ENCODE measurements at regions not wholly inside any gene's neighbourhood (a gene's known extent, or its start where the extent isn't known, plus 50 kb on each side); places are given as distances from the start of the nearest gene placed in this dataset.
"Not testable (repeated sequence)": the region's sequence is repeated elsewhere in the genome, so short reads cannot be mapped to it uniquely, and the experiment has no call there.

DNA sequence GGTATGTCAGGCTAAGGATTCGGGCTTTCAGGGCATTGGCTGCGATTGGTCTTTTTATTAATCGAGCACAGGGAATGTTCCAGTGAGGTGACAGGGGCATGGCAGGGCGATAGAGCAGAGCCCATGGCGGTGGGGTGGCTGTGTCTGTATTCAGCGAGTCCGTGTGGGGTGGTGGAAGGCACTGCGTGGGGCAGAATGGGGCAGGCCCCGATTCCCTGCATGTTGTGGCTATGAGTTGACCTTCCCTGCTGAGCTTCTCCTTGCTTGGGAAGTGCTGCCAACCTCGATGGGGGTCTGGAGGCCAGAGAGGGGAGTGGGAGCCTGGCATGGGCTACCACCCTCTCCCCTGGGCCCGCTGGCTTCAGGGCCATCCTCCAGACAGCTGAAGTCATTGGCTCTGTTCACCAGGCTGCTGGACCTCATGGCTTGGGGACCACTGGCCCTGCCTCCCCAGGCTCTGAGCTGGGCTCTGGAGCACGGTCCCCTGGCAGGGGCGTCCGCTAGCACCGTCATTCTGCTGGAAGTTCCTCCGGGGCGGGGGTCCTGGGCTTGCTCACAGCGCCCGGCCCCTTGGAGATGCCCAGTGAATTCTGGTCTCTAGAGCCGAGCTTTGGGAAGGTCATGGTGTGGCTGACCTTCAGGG lies 92.1 kb downstream of the NPIPB11 start:
- Histone ChIP-seq H3K4me2 (no peak overlapping the region), H3K9me3 (no peaks in the 10 kb centered on the region), H3K27ac (no peak overlapping the region), H3K27me3 (no peaks in the 10 kb centered on the region), H3K9ac (no peak overlapping the region), H4K20me1 (no peaks in the 10 kb centered on the region), H3K4me1 (peaks cover 15% of the 10 kb centered on the region), H3K36me3 (no peaks in the 10 kb centered on the region), H3K4me3 (no peak overlapping the region)
- TF ChIP-seq Cebpa-rat (IDR thresholded peaks at IDR 0.05), result no peak

DNA sequence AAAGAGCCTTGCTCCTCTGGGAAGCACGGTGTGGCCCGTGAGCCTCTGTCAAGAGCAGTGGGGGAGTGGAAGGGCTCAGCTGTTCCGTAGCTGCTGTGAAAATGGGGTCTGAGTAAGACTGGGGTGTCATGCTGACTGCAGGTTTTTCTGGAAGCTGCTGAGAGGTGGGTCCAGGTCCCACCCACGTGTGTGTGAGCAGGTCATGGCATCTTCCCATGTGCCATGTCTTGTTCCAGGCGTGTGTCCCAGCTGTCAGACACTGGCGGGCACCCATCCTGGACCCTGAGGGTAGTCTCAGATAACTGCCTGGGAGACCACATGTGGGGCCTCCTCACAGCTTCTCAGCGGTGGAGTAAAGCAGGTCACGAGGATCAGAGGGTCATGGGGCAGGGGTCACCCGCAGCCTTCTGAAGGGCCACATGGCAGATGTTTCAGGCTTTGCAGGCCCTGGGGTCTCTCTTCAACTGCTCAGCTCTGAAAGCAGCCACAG lies 92.9 kb downstream of the NPIPB11 start:
- no peaks in the 10 kb centered on the region for H3K36me3 ChIP-seq
- H3K27ac ChIP-seq, result no peak overlapping the region
- H3K4me3 ChIP-seq, result no peak overlapping the region
- TF ChIP-seq Cebpa-rat (IDR thresholded peaks at IDR 0.05), result no peak
- H3K27me3 ChIP-seq, result no peaks in the 10 kb centered on the region
- no peak overlapping the region for H3K9ac ChIP-seq
- H3K4me1 ChIP-seq, result peaks cover 7% of the 10 kb centered on the region
- no peak overlapping the region for H3K4me2 ChIP-seq
- no peaks in the 10 kb centered on the region for H3K9me3 ChIP-seq
- H4K20me1 ChIP-seq, result no peaks in the 10 kb centered on the region

DNA sequence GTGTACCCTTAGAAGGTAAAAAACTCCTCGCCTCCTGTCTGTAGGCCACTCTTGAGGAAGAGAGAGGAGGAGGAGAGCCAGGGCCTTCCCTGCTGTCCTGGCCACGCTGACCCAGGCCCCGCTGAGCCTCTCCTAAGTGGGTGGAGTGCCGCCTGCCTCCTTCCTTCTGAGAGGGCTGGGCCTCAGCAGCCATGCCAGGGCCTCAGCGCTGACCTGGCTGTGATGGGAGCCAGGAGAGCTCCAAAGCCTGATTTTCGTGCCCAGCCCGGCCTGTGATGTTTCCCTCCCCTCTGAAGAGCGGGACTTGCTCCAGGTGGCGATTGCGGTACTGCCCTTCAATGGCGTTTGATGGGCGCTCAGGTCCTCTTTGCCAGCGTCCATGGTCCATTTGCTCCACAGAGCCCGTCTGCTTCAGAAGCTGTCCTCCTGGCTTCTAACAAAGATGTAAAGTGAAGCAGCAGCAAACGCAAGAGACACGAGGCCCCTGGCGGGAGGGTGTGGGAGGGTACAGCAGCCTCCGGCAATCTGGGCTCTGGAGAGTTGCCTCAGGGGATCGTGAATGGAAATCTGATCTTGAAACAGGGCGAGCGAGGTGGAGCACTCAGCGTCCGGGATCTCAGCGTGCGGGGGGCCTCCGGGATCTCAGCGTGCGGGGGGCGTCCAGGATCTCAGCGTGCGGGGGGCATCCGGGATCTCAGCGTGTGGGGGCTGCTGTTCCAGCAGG lies 93.5 kb downstream of the NPIPB11 start:
- Histone ChIP-seq H3K4me2 (no peak overlapping the region), H4K20me1 (no peaks in the 10 kb centered on the region), H3K27ac (no peak overlapping the region), H3K4me3 (no peak overlapping the region), H3K36me3 (no peaks in the 10 kb centered on the region), H3K9me3 (no peaks in the 10 kb centered on the region), H3K27me3 (no peaks in the 10 kb centered on the region), H3K9ac (no peak overlapping the region), H3K4me1 (peaks cover 1% of the 10 kb centered on the region)
- TF ChIP-seq Cebpa-rat (IDR thresholded peaks at IDR 0.05), result no peak

DNA sequence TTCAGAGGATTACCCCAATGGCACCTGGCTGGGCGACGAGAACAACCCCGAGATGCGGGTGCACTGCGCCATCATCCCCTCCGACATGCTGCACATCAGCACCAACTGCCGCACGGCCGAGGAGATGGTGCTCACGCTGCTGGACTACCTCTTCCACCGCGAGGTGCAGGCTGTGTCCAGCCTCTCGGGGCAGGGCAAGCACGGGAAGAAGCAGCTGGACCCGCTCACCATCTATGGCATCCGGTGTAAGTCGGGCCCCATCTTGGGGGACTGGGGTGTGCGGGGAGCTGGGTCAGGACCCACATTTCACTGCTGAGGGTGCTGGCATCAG lies 94.2 kb downstream of the NPIPB11 start:
- not testable (repeated sequence) for H3K4me1 ChIP-seq, H4K20me1 ChIP-seq, H3K27me3 ChIP-seq, H3K36me3 ChIP-seq, H3K9ac ChIP-seq, H3K4me3 ChIP-seq, H3K4me2 ChIP-seq, H3K9me3 ChIP-seq, H3K27ac ChIP-seq

DNA sequence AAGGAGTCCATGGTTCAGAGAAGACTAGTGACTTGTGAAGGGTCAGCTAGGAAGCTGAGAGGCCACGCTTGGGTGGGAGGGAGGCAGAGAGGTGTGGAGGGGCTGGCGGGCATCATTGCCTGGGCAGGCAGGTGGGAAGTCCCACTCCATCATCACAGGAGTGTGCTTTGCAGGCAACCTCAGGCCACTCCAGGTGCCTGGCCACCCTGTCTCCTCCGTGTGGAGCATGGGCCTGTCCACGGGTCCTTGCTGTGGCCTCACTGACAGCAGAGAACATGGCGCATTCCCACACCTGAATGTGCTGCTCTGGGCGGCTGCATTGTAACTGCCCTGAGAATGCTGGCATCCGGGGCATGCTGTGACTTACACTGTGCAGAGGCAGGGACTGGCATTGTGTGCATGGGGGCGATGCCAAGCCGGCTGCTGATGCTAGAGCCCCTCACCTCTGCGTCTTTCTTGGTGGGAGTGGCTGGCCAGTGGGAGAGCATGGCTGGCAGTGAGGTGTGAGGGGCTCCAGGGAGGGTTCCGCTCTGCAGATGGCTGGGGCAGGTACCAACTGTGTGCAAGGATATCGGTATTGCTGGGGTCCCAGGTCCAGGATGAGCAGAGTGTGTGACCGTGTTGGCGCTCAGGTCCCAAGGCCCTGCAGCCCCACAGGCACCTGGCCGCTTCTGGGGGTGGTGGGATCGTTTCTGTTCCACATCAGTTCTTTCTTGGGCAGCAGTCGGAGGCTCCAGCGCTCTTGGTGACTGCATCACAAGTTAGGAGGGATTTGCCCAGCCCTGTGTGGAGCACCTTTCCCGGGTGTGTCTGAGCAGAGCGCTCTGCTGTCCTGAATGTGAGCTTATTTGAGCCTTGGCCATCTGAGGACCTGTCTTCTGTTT lies 94.8 kb downstream of the NPIPB11 start:
- TF ChIP-seq Cebpa-rat (IDR thresholded peaks at IDR 0.05), result no peak
- Histone ChIP-seq H3K9ac (no peak overlapping the region), H3K4me3 (no peak overlapping the region), H3K27ac (no peak overlapping the region), H3K27me3 (no peaks in the 10 kb centered on the region), H3K4me2 (no peak overlapping the region), H4K20me1 (no peaks in the 10 kb centered on the region), H3K4me1 (no peaks in the 10 kb centered on the region), H3K9me3 (no peaks in the 10 kb centered on the region), H3K36me3 (no peaks in the 10 kb centered on the region)

DNA sequence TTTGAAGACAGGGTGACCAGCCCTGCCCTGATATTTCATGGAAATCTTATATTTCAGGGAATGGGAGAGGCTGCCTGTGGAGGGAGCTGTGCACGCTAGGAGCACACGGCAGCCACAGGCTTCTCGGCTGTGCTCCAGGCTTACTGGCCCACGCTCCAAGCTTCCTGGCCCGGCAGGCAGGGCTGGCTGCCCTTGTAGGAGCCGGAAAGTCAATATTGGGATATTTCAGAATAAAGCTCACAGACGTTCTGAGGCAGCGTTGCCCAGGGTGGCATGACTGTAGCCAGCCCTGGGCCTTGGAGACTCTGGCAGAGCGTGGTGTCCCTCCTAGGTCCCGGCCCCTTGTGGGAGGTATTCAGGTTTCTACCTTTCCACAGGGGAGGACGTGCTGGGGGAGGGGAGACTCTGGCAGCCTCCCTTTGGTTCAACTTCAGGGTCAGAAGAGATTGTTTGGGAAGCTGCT lies 95.6 kb downstream of the NPIPB11 start:
- Histone ChIP-seq H3K9me3 (no peaks in the 10 kb centered on the region), H3K9ac (no peak overlapping the region), H3K36me3 (no peaks in the 10 kb centered on the region), H3K4me1 (no peaks in the 10 kb centered on the region), H3K4me2 (no peak overlapping the region), H4K20me1 (no peaks in the 10 kb centered on the region), H3K4me3 (no peak overlapping the region), H3K27me3 (no peaks in the 10 kb centered on the region), H3K27ac (no peak overlapping the region)
- TF ChIP-seq Cebpa-rat (IDR thresholded peaks at IDR 0.05), result no peak

DNA sequence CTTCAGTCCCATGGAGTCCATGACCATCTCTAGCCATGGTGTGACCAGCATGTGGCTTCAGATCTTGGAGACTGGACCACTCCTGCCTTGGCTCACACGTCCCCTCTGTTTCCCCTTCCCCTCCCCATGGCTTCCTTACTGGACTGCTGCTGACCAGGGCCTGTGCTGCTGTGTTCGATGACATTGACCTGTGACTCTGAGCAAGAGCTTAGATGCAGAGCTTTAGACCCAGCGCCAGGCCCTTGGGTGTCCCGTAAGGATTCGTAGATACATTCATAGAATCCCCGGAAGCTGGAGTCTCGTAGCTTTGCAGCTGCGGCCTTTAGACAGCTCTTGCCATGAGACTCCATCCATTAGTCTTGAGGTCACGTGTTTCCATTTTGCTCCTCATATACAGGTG lies 96.3 kb downstream of the NPIPB11 start:
- H3K4me2 ChIP-seq, H3K27me3 ChIP-seq, H4K20me1 ChIP-seq, H3K9me3 ChIP-seq, H3K36me3 ChIP-seq, H3K27ac ChIP-seq, H3K9ac ChIP-seq, H3K4me3 ChIP-seq, H3K4me1 ChIP-seq: not testable (repeated sequence)

DNA sequence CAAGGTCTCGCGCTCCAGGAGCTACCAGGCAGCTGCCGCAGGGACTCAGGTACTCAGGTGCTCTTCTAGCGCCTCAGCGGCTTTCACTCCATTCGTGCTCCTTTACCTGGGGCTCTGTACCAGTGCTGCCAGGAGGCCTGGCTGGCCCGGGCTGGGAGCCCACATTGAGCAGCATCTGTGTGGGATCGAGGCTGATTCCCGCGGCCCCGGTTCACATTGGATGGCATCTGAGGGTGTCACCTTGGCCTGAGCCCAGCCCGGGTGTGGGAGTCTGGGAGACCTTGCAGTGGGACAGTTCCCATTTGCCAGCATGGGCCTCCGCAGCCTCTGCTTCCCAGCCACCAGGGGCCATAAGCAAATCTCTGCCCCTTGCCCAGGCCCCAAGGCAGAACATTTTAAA lies 96.9 kb downstream of the NPIPB11 start:
- not testable (repeated sequence) for H4K20me1 ChIP-seq, H3K27ac ChIP-seq, H3K4me1 ChIP-seq, H3K4me3 ChIP-seq, H3K36me3 ChIP-seq, H3K9ac ChIP-seq, H3K9me3 ChIP-seq, H3K27me3 ChIP-seq, H3K4me2 ChIP-seq

DNA sequence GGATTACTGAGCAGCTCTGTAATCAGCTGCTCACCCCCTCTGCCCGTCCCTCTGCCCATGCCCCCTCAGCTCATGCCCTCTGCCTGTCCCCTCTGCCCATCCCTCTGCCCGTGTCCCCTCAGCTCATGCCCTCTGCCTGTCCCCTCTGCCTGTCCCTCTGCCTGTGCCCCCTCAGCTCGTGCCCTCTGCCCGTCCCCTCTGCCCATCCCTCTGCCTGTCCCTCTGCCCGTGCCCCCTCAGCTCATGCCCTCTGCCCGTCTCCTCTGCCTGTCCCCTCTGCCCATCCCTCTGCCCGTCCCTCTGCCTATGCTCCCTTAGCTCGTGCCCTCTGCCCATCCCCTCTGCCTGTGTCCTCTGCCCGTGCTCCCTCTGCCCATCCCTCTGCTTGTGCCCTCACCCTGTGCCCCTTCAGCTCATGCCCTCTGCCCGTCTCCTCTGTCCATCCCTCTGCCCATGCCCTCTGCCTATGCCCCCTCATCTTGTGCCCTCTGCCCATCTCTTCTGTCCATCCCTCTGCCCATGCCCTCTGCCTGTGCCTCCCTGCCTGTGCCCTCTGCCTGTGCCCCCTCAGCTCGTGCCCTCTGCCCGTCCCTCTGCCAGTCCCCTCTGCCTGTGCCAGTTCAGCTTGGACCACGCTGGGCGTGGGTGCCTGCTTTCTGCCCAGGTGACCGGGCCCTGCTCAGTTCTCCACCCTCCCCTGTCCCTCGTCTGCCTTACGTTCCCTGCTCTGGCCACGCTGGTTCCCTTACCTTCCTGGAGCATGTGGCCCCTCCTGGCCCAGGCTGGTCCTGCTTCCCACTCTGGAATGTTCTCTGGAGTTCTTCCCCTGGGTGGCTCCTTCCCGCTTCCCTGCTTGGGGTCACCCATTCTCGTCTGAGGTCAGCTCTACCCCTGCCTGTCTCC lies 97.6 kb downstream of the NPIPB11 start:
- Histone ChIP-seq H3K27me3 (no peaks in the 10 kb centered on the region), H3K4me3 (no peak overlapping the region), H3K36me3 (no peaks in the 10 kb centered on the region), H3K27ac (no peak overlapping the region), H3K4me1 (no peaks in the 10 kb centered on the region), H3K9me3 (no peaks in the 10 kb centered on the region), H4K20me1 (no peaks in the 10 kb centered on the region), H3K4me2 (no peak overlapping the region), H3K9ac (no peak overlapping the region)
- no peak for TF ChIP-seq Cebpa-rat (IDR thresholded peaks at IDR 0.05)
